Mesothelial cell of epicardium (in vitro differentiated cells): ENCODE measurements at regions not wholly inside any gene's neighbourhood (a gene's known extent, or its start where the extent isn't known, plus 50 kb on each side); places are given as distances from the start of the nearest gene placed in this dataset.
"Not testable (repeated sequence)": the region's sequence is repeated elsewhere in the genome, so short reads cannot be mapped to it uniquely, and the experiment has no call there.

ENCODE experiments used
- DNase-seq, 2 experiments: peaks; one replicate each; pipeline ENCODE4 v3.0.0; 2021; ENCODE audit warnings: low spot score in 2 of 2; ENCODE audit not compliant: unreplicated experiment in 2 of 2
- H3K27ac Mint-ChIP-seq: 2 replicates; pipeline ENCODE4 v1.8.0; 2021; ENCODE audit warnings: mixed read lengths
- H3K27me3 Mint-ChIP-seq: 2 replicates; pipeline ENCODE4 v1.8.0; 2021; ENCODE audit warnings: low read depth, mixed read lengths
- H3K36me3 Mint-ChIP-seq: 2 replicates; pipeline ENCODE4 v1.8.0; 2021; ENCODE audit warnings: mixed read lengths
- H3K4me1 Mint-ChIP-seq: 2 replicates; pipeline ENCODE4 v1.8.0; 2021; ENCODE audit warnings: mixed read lengths
- H3K4me3 Mint-ChIP-seq: 2 replicates; pipeline ENCODE4 v1.8.0; 2021; ENCODE audit warnings: mild to moderate bottlenecking, moderate library complexity, mixed read lengths
- H3K9me3 Mint-ChIP-seq: 2 replicates; pipeline ENCODE4 v1.8.0; 2021; ENCODE audit warnings: mixed read lengths
- TF ChIP-seq, protein P1 (sequence below): fragments of 200-600 bp; sonication (generic); IDR thresholded peaks from one replicate; pipeline ENCODE4 v1.5.0; 2021; ENCODE audit warnings: antibody characterized with exemption; ENCODE audit not compliant: unreplicated experiment

DNA sequence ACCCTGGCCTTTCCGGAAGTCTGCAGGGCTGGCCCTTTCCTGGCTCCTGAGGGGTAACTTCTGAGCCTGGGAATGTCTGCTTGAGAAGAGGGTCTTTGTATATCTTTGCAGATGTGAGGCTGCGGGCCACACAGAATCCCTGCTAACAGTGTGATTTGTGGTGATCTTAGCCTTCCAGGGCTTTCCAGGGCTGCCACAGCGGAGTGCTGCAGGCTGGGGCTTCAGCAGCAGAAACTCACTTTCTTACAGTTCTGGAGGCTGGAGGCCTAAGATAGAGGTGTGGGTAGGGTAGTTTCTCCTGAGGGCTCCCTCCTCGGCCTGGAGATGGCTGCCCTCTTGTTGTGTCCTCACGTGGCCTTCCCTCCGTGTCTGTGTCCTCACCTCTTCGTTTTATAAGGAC, 294.7 kb upstream of the HS6ST1 start:
- H3K36me3 Mint-ChIP-seq: no peaks in the 10 kb centered on the region
- no peak overlapping the region for H3K27ac Mint-ChIP-seq
- H3K4me3 Mint-ChIP-seq: no peak overlapping the region
- DNase-seq: peak in 1 of 2 experiments; percentile 8
- no peaks in the 10 kb centered on the region for H3K4me1 Mint-ChIP-seq
- peaks cover 2% of the 10 kb centered on the region for H3K27me3 Mint-ChIP-seq
- TF ChIP-seq, protein P1, sequence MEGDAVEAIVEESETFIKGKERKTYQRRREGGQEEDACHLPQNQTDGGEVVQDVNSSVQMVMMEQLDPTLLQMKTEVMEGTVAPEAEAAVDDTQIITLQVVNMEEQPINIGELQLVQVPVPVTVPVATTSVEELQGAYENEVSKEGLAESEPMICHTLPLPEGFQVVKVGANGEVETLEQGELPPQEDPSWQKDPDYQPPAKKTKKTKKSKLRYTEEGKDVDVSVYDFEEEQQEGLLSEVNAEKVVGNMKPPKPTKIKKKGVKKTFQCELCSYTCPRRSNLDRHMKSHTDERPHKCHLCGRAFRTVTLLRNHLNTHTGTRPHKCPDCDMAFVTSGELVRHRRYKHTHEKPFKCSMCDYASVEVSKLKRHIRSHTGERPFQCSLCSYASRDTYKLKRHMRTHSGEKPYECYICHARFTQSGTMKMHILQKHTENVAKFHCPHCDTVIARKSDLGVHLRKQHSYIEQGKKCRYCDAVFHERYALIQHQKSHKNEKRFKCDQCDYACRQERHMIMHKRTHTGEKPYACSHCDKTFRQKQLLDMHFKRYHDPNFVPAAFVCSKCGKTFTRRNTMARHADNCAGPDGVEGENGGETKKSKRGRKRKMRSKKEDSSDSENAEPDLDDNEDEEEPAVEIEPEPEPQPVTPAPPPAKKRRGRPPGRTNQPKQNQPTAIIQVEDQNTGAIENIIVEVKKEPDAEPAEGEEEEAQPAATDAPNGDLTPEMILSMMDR: no peak
- no peaks in the 10 kb centered on the region for H3K9me3 Mint-ChIP-seq

DNA sequence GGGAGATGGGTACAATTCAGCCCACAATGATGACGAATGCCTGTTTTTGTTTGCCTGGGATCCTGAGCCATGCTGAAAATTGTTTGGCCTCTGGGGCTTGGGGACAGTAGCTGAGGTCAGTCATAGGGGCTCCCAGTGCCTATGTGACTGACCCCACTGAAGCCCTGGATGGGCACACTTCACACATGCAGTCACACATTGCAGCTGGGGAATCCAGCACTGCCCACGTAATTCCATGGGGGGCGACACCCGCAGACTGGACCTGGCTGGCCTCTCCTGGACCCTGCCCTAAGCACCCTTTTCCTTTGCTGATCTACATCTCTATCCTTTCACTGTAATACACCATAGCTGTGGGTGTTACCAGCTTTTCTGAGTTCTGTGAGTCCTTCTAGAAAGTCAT, 295.2 kb upstream of the HS6ST1 start:
- no peak overlapping the region for H3K27ac Mint-ChIP-seq
- no peaks in the 10 kb centered on the region for H3K27me3 Mint-ChIP-seq
- H3K4me1 Mint-ChIP-seq: no peaks in the 10 kb centered on the region
- H3K36me3 Mint-ChIP-seq: no peaks in the 10 kb centered on the region
- H3K9me3 Mint-ChIP-seq: no peaks in the 10 kb centered on the region
- DNase-seq: no peak
- H3K4me3 Mint-ChIP-seq: no peak overlapping the region
- TF ChIP-seq, protein P1: no peak

DNA sequence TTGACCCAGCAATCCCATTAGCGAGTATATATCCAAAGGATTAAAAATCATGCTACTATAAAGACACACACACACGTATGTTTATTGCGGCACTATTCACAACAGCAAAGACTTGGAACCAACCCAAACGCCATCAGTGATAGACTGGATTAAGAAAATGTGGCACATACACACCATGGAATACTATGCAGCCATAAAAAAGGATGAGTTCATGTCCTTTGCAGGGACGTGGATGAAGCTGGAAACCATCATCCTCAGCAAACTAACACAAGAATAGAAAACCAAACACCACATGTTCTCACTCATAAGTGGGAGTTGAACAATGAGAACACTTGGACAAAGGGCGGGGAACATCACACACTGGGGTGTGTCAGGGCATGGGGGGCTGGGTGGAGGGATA, 296.2 kb upstream of the HS6ST1 start:
- not testable (repeated sequence) for H3K9me3 Mint-ChIP-seq, H3K36me3 Mint-ChIP-seq, H3K4me1 Mint-ChIP-seq, DNase-seq, H3K4me3 Mint-ChIP-seq, H3K27me3 Mint-ChIP-seq, H3K27ac Mint-ChIP-seq

DNA sequence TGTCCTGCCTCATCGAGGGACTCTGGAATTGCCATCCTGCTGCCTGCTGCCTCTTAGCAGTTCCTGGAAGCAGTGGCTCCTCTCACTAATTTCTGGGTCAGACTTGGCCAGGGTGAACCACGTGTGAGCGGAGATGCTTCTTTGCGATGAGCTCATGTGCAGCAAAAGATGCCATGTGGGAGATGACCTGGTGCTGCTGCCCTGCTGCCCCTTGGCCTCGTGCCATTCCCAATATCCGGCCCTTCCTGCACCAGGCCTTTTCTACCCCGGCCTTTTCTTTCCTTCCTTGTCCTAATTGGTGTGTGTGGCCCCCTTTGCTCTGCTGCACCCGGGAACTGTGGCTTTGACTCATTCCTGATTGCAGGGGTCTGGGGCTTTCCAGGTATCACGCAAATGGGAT, 296.9 kb upstream of the HS6ST1 start:
- no peaks in the 10 kb centered on the region for H3K9me3 Mint-ChIP-seq
- no peak overlapping the region for H3K27ac Mint-ChIP-seq
- H3K36me3 Mint-ChIP-seq: no peaks in the 10 kb centered on the region
- H3K4me3 Mint-ChIP-seq: no peak overlapping the region
- H3K27me3 Mint-ChIP-seq: no peaks in the 10 kb centered on the region
- TF ChIP-seq, protein P1: no peak
- H3K4me1 Mint-ChIP-seq: no peaks in the 10 kb centered on the region
- DNase-seq: no peak

DNA sequence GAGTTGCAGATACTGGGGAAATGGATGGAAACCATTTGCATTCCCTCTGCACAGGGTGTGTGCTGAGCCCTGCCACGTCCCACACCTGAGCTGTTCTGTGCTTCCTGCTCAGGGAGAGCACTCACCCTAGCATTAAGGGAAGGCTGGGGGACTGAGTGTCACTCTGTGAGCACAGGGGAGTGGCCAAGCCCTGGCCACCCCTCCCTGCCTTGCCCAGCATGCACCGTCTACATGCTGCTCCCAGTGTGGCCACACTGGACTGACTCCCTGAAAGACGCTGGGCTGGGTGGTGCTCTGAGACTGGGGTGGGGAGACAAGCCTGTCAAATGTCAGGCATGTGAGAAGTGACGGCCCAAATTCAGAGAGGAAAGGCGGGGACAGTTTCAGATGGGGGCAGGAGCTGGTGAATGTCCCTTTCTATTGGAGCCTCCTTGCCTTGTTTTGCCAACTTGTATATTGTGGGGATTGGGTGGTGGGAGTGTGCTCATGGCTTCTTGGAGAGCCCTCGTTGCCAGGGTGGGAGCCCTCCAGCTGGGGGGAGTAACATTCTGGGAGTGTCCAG, 298.4 kb upstream of the HS6ST1 start:
- H3K4me1 Mint-ChIP-seq: no peaks in the 10 kb centered on the region
- no peaks in the 10 kb centered on the region for H3K27me3 Mint-ChIP-seq
- H3K4me3 Mint-ChIP-seq: no peak overlapping the region
- H3K27ac Mint-ChIP-seq: no peak overlapping the region
- TF ChIP-seq, protein P1: no peak
- no peak for DNase-seq
- H3K36me3 Mint-ChIP-seq: no peaks in the 10 kb centered on the region
- no peaks in the 10 kb centered on the region for H3K9me3 Mint-ChIP-seq

DNA sequence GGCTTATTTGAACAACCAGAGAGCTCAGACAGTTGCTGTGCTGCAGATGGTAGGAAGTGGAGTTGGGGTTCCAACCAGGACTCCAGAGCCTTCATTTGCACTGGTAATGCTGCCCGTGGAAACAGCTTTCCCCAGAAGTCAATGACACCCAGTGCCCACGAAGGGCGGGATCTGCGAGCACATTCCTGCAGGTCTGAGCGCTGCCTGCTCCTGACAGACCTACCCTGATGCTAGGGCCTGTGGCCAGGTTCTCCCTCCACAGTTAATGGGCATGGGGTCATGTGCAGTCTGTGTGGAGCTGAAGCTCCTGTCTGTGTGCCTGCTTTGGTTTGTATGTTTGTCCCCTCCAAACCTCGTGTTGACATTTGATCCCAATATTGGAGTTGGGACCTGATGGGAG, 299.0 kb upstream of the HS6ST1 start:
- H3K36me3 Mint-ChIP-seq: no peaks in the 10 kb centered on the region
- no peaks in the 10 kb centered on the region for H3K9me3 Mint-ChIP-seq
- H3K4me3 Mint-ChIP-seq: no peak overlapping the region
- H3K27me3 Mint-ChIP-seq: no peaks in the 10 kb centered on the region
- TF ChIP-seq, protein P1: no peak
- no peak for DNase-seq
- no peaks in the 10 kb centered on the region for H3K4me1 Mint-ChIP-seq
- H3K27ac Mint-ChIP-seq: no peak overlapping the region
